ENCODE measurements at regions not wholly inside any gene's neighbourhood (a gene's known extent, or its start where the extent isn't known, plus 50 kb on each side); places are given as distances from the start of the nearest gene placed in this dataset.
A peak's percentile ranks its signal among the peaks of the same experiment; 100 is the strongest.
"Not testable (repeated sequence)": the region's sequence is repeated elsewhere in the genome, so short reads cannot be mapped to it uniquely, and the experiment has no call there.

- DNase-seq = not testable (repeated sequence)
Measured at GRCh38 chr1:117314951-117315350, 52.3 kb upstream of the MAN1A2 start.

- no peak for DNase-seq
Measured at GRCh38 chr1:117313555-117313954, 53.7 kb upstream of the MAN1A2 start.

DNA sequence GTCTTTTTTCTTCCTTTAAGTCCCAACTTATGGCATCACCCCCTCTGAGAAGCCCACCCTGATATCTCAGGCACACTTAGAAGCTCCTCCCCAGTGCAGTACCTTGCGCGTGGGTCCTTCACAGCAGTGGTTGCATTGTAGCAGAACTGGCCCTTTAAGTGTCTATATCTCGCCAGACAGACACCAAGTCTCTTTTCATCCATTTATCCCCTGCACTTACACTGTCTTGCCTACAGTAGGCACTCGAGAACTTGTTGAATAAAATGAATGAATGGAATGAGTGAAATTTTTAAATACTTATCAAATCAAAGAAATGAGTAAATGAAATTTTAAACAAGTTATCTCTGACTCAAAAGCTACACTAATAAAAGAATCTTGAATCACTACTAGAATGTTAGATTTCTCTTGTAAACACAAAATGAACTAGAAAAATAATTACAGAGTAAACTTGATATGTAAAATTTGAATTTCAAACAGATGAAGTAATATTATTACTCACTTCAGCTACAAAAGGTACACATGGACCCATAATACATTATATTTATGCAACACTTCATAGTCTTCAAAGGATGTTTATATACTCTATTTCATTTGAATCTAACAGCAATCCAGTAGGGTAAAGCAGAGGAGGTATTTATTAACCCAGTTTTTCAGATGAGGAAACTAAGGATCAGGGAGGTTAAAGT, 54.7 kb upstream of the MAN1A2 start:
- DNase-seq = peak; percentile 40

- no peak for DNase-seq
Measured at GRCh38 chr1:117308311-117308916, 58.8 kb upstream of the MAN1A2 start.

DNA sequence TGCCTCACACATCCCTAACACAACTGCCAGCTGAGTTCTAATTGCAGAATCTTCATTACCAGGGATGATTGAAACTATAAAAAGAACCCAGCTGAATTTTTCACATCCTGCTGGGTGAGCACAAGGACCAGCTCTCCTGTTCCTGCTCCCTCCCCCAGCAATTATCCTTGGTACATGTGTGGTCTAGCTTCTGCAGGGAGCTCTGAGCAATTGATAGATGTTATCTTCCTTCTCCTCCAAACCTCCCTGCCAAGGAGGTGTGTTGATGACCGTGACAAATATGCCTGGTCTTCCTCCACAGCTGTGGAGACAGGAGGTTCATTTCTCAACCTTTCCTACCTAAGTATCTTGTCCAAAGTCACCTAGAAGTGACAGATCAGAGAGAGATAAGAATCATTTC, 65.3 kb upstream of the MAN1A2 start:
- no peak for DNase-seq

DNA sequence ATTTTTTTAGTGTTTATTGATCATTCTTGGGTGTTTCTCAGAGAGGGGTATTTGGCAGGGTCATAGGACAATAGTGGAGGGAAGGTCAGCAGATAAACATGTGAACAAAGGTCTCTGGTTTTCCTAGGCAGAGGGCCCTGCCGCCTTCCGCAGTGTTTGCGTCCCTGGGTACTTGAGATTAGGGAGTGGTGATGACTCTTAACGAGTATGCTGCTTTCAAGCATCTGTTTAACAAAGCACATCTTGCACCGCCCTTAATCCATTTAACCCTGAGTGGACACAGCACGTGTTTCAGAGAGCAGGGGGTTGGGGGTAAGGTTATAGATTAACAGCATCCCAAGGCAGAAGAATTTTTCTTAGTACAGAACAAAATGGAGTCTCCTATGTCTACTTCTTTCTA, 67.1 kb upstream of the MAN1A2 start:
- not testable (repeated sequence) for DNase-seq

- no peak for DNase-seq
Measured at GRCh38 chr1:117295001-117295400, 72.2 kb upstream of the MAN1A2 start.

- DNase-seq = no peak
Measured at GRCh38 chr1:117290890-117291289, 76.4 kb upstream of the MAN1A2 start.

GRCh38 chr1:117289316-117289870, 77.9 kb upstream of the MAN1A2 start:
- no peak for DNase-seq

- DNase-seq = no peak
Measured at GRCh38 chr1:117286562-117286961, 75.8 kb upstream of the VTCN1 start.

DNA sequence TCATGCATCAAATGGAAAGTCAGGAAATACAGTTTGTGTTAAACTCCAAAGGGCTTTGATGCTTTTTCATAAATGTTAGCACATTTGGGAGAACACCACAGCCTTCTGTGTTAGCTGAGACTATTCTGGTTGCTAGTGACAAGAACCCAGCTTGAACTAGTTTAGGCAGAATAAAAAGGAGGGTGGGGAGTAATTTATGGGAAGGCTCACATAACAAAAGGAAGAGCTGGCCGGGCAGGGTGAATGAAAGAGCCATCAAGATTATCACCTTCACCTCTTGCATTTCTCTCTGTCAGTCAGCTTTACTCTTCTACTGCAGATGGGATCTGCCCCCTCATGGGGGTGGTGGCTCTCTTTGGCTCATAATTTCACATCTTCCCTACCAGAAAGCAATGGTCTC, 75.4 kb upstream of the VTCN1 start:
- no peak for DNase-seq

DNA sequence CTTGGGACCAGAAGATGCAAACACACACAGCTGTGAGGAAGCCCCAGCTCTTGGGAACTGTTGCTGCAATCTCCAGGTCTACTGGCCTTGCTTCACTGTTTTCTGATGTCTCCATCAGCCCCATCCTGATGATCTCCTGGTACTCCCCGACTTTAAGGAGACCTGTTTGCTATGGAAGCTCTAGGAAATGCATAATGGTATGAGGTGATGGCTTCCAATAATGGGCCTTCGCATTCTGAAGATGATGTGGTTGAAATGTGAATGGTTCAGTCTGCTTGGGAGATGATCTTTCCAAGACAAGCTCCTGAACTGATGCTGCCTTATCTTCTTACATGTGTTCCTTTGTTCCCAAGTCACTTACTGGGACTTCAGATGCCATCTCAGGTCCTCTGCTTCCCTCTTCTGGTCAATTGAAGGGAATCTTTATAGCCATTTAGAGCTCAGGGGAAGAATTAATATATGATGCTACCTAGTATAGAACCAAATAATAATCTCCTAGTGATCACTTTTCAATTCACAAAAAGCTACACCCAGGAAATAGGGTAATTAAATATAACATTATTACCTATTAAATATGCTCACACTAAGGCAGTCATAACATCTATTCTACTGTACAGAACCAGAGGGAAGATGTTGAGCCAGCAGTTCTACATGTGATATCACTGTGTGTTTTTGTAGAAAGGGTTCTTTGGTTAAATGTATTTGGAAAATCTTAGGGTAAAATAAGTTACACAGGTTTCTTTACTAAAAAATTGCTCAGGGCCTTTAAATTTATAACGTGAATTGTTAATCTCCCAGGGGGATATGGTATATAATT, 73.9 kb upstream of the VTCN1 start:
- DNase-seq = peak; percentile 61

DNA sequence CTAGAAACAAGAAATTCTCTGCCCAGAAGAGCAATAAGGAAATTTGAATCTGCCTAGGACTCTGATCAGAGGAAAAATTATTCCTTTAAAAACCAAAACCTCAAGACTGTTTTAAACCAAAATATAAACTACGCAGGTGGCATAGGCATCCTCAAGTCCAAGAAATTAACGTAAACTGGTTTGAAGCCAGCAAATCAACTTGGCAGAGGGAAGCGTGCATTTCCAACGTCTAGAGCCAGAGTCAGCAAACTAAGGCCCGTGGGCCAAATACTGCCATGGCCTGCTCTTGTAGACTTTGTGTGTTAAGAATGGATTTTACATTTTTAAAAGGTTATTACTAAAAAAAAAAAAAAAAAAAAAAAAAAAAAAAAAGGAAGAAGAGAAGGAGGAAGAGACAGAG, 67.8 kb upstream of the VTCN1 start:
- no peak for DNase-seq

DNA sequence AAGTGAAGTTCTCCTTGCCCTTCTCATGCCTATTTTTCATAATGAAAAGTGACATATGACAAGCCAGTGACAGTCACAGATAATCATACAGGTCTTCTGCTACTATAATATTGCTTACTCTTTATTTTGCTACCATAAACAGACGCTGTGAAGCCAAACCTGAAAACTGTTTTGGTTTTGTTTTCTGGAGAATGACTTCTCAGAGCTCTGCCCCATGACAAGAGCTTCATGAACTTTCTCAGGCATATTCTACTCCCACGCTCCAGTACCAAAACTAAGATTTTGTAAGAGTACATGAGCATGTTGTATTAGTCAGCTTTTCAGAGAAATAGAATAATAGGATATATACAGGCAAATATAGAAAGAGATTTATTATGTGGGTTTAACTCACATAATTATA, 64.3 kb upstream of the VTCN1 start:
- DNase-seq = no peak

GRCh38 chr1:117271959-117272358, 61.2 kb upstream of the VTCN1 start:
- no peak for DNase-seq

DNA sequence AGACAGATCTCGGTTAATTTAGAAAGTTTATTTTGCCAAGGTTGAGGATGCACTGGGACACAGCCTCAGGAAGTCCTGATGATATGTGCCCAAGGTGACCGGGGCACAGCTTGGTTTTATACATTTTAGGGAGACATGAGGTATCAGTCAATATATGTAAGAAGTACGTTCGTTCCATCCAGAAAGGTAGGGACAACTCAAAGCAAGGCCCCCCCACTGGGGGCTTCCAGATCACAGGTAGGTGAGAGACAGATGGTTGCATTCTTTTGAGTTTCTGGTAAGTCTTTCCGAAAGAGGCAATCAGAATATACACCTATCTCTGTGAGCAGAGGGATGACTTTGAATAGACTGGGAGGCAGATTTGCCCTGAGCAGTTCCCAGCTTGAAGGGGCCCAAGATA, 60.4 kb upstream of the VTCN1 start:
- no peak for DNase-seq

- no peak for DNase-seq
Measured at GRCh38 chr1:117270679-117271078, 60.0 kb upstream of the VTCN1 start.

DNA sequence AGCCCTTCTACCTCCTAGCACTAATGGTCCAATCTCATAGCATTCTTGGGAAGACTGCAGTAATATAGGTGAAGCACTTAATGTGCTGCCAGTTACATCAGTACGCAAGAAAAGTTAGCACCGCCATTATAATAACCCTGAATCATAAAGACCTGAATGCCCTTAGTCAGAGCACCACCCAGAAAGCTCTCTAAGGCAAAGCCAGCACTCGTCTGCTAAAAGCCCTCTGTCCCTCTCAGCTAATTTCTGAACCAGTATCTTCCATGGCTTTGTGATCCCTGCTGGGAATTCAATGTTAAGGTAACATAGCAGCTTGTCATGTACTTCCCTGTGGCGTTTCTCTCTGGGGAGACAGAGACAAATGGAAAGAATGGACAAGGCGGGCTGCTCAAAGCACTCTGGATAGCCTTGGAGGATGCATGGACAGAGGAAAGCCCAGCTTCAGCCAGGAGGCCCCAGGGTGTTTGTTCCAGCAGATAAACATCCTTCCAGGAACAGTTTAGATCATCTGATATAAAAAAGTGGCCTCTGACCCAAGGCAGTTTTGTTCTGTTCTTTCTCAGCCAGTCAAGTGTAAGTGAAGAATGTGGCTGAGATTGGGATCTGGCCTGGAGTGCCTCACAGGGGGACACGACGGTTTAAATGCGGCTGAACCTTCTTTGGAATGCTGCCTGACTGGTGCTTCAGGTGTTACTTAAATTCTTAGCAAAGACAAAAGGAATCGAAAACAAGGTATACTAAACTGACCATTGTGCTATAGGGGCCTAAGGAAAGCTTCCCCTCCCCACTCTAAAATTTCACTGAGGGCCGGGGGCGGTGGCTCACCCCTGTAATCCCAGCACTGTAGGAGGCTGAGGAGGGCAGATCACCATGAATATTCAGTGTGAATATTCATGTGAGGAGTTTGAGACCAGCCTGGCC, 58.1 kb upstream of the VTCN1 start:
- no peak for DNase-seq

GRCh38 chr1:117267232-117267774, 56.6 kb upstream of the VTCN1 start:
- no peak for DNase-seq

DNA sequence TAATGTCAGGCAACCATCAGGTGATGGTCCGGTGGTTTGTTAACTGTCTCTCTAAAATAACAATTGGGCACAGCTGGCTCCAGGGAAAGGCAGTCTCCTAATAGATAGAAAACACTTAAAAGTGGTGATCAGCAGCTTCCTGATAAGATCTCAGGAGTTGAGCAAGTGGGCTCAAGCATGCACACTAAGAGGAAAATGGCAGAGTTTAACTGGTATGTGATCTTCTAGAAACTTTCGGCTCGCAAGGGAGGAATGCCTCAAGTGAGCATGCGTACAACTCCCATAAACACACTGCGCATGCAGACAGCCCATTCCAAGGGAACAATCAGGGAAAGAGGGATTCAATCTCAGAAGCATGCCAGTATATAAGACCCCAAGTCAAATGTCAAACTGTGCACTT, 52.2 kb upstream of the VTCN1 start:
- DNase-seq = no peak

GRCh38 chr1:117261424-117261785, 50.7 kb upstream of the VTCN1 start:
- no peak for DNase-seq

GRCh38 chr1:117260761-117261423, 50.2 kb upstream of the VTCN1 start:
- DNase-seq = no peak

Data from hematopoietic multipotent progenitor cell treated with erythropoietin and hydrocortisone succinate and interleukin-3 and kit ligand, for 6 days (in vitro differentiated cells).